GM13976 (cell line): ENCODE measurements at regions not wholly inside any gene's neighbourhood (a gene's known extent, or its start where the extent isn't known, plus 50 kb on each side); places are given as distances from the start of the nearest gene placed in this dataset.

ENCODE experiments used
- DNase-seq: peaks from one replicate; pipeline ENCODE4 v3.0.0; 2012; ENCODE audit warnings: low spot score
- CTCF ChIP-seq: IDR thresholded peaks from 2 replicates; pipeline ENCODE4 v1.5.1; 2012; ENCODE audit warnings: borderline replicate concordance, mild to moderate bottlenecking; ENCODE audit not compliant: insufficient read depth; ENCODE audit errors: extremely low read depth, missing control alignments, control extremely low read depth
- in situ Hi-C: fragments of 300-500 bp; cut with MboI; formaldehyde crosslinking; loops from one replicate; pipeline ENCODE4 v1.12.0; 2022; ENCODE audit warnings: low sequenced_read_pairs, mixed read lengths, inconsistent platforms; ENCODE audit not compliant: unreplicated experiment

GRCh38 chr1:193552274-193552673 lies 365.9 kb upstream of the B3GALT2 start:
- no peak for TF ChIP-seq CTCF
- in situ Hi-C loops: no loop called here
- DNase-seq: no peak

DNA sequence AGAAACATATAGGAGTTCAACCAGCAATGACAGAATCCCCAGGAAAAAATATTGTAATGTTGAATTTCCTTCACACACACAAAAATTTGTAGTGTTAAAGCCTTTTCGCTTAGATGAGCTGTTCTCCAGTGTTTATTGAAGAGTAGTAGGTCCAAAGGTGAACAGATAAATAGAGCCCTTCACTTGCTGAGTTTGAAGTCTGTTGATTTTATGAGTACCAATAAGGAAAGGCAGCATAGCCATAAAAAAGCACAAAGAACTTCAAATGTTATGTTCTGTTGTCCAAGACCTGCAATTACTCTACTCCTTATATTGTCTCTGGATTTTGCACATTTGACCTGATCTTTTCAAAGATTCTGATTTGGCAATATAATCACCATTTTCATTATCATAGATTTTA lies 362.7 kb upstream of the B3GALT2 start:
- DNase-seq: no peak
- in situ Hi-C loops: no loop called here
- no peak for TF ChIP-seq CTCF

DNA sequence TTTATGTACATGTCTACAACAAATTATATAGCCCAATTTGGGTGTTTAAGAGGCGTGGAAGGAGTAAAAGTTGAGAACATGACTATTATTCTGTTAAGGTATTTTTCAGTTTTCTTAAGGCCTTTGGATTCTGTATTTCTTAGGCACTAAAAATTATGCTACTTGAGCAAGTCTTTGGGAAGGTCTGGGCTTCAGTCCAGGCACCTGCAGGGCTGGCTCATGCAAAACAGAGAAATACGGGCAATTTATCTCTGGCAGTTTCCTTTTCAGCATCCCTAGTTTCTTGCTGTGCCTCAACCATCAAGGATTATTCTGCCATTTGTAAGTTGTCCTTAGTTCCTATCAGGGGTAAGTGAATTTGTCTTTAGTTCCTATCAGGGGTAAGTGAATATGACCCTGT lies 358.8 kb upstream of the B3GALT2 start:
- no peak for TF ChIP-seq CTCF
- in situ Hi-C loops: no loop called here
- no peak for DNase-seq

DNA sequence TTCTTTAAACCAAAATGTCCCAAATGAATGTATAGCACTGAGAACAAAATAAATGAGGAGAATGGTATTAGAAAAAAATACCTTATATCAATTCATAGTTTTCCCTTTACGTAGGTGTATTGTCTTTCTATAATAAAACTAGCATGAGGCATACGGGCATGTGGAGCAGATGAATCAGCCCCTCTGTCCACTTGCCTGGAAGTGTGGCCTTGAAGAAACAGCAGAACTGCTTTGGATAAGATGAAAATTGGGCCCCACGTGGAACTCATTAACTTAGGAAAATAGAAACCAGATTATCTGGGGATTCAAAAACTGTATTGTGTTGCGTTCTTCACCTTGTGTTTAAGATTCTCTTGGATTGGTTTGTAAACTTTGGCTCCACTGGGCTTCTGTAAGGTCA lies 356.8 kb upstream of the B3GALT2 start:
- TF ChIP-seq CTCF: no peak
- DNase-seq: no peak
- in situ Hi-C loops: no loop called here

GRCh38 chr1:193542690-193543089 lies 356.3 kb upstream of the B3GALT2 start:
- TF ChIP-seq CTCF: no peak
- in situ Hi-C loops: no loop called here
- DNase-seq: no peak

GRCh38 chr1:193540511-193540910 lies 354.1 kb upstream of the B3GALT2 start:
- no peak for TF ChIP-seq CTCF
- in situ Hi-C loops: no loop called here
- no peak for DNase-seq
